B cell (primary cell): ENCODE measurements at regions not wholly inside any gene's neighbourhood (a gene's known extent, or its start where the extent isn't known, plus 50 kb on each side); places are given as distances from the start of the nearest gene placed in this dataset.

Experiments used
- ATAC-seq: fragments of 200-7000 bp; cut with Tn5 transposase; one replicate; pipeline ENCODE4 v1.10.0; 2021; ENCODE audit warnings: low read depth, mild to moderate bottlenecking, moderate number of reproducible peaks, moderate library complexity
- CTCF ChIA-PET: fragments of 350-600 bp; sonication (Branson Sonifier 250); formaldehyde crosslinking; loops from one replicate; lab custom pipeline; 2021; ENCODE audit warnings: antibody characterized with exemption, inconsistent platforms; lab: Charles Lee
- POLR2A ChIA-PET: fragments of 350-600 bp; sonication (Branson Sonifier 250); formaldehyde crosslinking; loops from one replicate; lab custom pipeline; 2021; ENCODE audit warnings: antibody characterized with exemption; lab: Charles Lee
- DNase-seq: peaks from one replicate; pipeline ENCODE4 v3.0.0; 2013
- H2AFZ ChIP-seq: 2 replicates; pipeline ENCODE4 v1.6.1; 2012; ENCODE audit warnings: mild to moderate bottlenecking, low read depth, low read length; ENCODE audit not compliant: insufficient read depth, poor library complexity, severe bottlenecking
- H3K27ac ChIP-seq, 2 donors: 1 replicate in 1 of 2; 2 replicates in 1 of 2; pipeline ENCODE4 v1.5.1; 2012 to 2013; ENCODE audit warnings: low read length in 2 of 2, mild to moderate bottlenecking in 2 of 2, moderate library complexity in 1 of 2
- H3K27me3 ChIP-seq, 4 experiments: fragments of 200-600 bp in 1 of 4; sonication (generic) in 1 of 4; replicated peaks in 1 of 4; 1 replicate in 2 of 4; 2 replicates in 2 of 4; pipeline versions ENCODE4 v1.6.1 to v1.7.0; 2013 to 2016; ENCODE audit warnings: low read length in 3 of 4, mild to moderate bottlenecking in 2 of 4, mixed read lengths in 1 of 4, moderate library complexity in 1 of 4; ENCODE audit not compliant: insufficient read depth in 4 of 4, control insufficient read depth in 3 of 4; ENCODE audit errors: control extremely low read depth in 1 of 4
- H3K36me3 ChIP-seq, 2 experiments: replicated peaks in 1 of 2; 1 replicate in 1 of 2; 2 replicates in 1 of 2; pipeline versions ENCODE4 v1.6.1 to v1.7.1; 2013; ENCODE audit warnings: low read length in 1 of 2; ENCODE audit not compliant: insufficient read depth in 2 of 2, control insufficient read depth in 1 of 2; ENCODE audit errors: control extremely low read depth in 1 of 2, extremely low read depth in 1 of 2
- H3K4me1 ChIP-seq, 2 donors: fragments of 200-600 bp in 1 of 2; sonication (generic) in 1 of 2; 1 replicate in 1 of 2; 2 replicates in 1 of 2; pipeline versions ENCODE4 v1.5.1 to v1.6.1; 2013 to 2017; ENCODE audit warnings: low read length in 2 of 2; ENCODE audit not compliant: control insufficient read depth in 2 of 2, insufficient read depth in 2 of 2
- H3K4me2 ChIP-seq: replicated peaks from 2 replicates; pipeline ENCODE3; 2012; ENCODE audit warnings: mild to moderate bottlenecking, low read depth, low read length; ENCODE audit not compliant: poor library complexity, severe bottlenecking
- H3K4me3 ChIP-seq, 5 experiments: fragments of 200-600 bp in 1 of 5; sonication (generic) in 1 of 5; 1 replicate in 3 of 5; 2 replicates in 2 of 5; pipeline versions ENCODE4 v1.5.1 to v1.7.0; 2011 to 2016; ENCODE audit warnings: low read length in 4 of 5, mild to moderate bottlenecking in 4 of 5, low read depth in 2 of 5, control low read depth in 1 of 5, moderate library complexity in 1 of 5; ENCODE audit not compliant: insufficient read depth in 1 of 5; ENCODE audit errors: control extremely low read depth in 1 of 5, extremely low read depth in 1 of 5
- H3K79me2 ChIP-seq: fragments of 200-600 bp; sonication (generic); one replicate; pipeline ENCODE4 v1.6.0; 2016; ENCODE audit warnings: low read length; ENCODE audit not compliant: control insufficient read depth, insufficient read depth
- H3K9ac ChIP-seq: fragments of 200-600 bp; sonication (generic); 2 replicates; pipeline ENCODE4 v1.6.1; 2017; ENCODE audit warnings: mild to moderate bottlenecking, low read length, moderate library complexity
- H3K9me3 ChIP-seq, 3 donors: one replicate each; pipeline versions ENCODE4 v1.6.1 to v1.7.1; 2013; ENCODE audit warnings: low read length in 2 of 3; ENCODE audit not compliant: control insufficient read depth in 2 of 3, insufficient read depth in 1 of 3; ENCODE audit errors: control extremely low read depth in 1 of 3
- H4K20me1 ChIP-seq: 2 replicates; pipeline ENCODE4 v1.6.0; 2012; ENCODE audit warnings: mild to moderate bottlenecking, low read length; ENCODE audit not compliant: insufficient read depth, control insufficient read depth, poor library complexity, severe bottlenecking
- H3K27ac Mint-ChIP-seq: one replicate; pipeline ENCODE4 v1.8.0; 2021; ENCODE audit warnings: mixed read lengths
- H3K27me3 Mint-ChIP-seq: one replicate; pipeline ENCODE4 v1.8.0; 2021; ENCODE audit warnings: mixed read lengths
- H3K4me1 Mint-ChIP-seq: one replicate; pipeline ENCODE4 v1.8.0; 2021; ENCODE audit warnings: mixed read lengths
- H3K4me3 Mint-ChIP-seq: one replicate; pipeline ENCODE4 v1.8.0; 2021; ENCODE audit warnings: mixed read lengths
- H3K9me3 Mint-ChIP-seq: one replicate; pipeline ENCODE4 v1.8.0; 2022; ENCODE audit warnings: mixed read lengths; ENCODE audit not compliant: insufficient read depth
- EZH2 ChIP-seq: IDR thresholded peaks from 2 replicates; pipeline ENCODE4 v1.6.1; 2012; ENCODE audit warnings: borderline replicate concordance, low read depth, mild to moderate bottlenecking, moderate library complexity, low read length; ENCODE audit not compliant: insufficient read depth, poor library complexity, severe bottlenecking
- WGBS: methylation state at CpG from one replicate; pipeline ENCODE4 v1.1.5; 2013; ENCODE audit warnings: missing lambda C conversion rate; ENCODE audit not compliant: insufficient coverage; 5-methylcytosine and 5-hydroxymethylcytosine counted together
- intact Hi-C: fragments of 100-400 bp; cut with micrococcal nuclease; formaldehyde crosslinking; loops from one replicate; pipeline ENCODE4 v1.10.0; 2022
- TF ChIP-seq, protein P1 (sequence below): fragments of 200-600 bp; IDR thresholded peaks from one replicate; pipeline ENCODE4 v1.8.0; 2022; ENCODE audit warnings: antibody characterized with exemption, mild to moderate bottlenecking

DNA sequence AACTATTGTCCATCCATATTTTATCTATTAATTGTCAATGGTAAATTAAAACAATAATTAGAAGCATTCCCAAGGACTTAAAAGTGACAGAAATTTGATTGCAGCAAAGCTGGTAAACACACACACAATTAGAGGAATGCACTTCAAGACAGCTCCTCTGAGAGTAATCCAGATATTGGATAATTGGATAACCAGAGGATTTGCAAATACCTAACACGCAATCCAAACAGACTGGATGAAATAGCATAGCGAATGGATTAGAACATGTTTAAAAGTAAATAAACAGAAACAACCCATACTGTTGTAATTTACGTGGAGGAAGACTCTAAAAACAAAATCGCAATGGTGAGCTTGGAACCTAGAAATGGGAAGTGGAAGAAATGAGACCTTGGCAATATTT lies 239.8 kb downstream of the METTL4 start:
- ChIA-PET POLR2A (no interaction called here), CTCF (interaction anchor here (1.4 to 3.3 kb wide), 2 partner anchors 210 to 215 kb away, joined by 8 to 15 read pairs; no protein-coding TSS in a partner anchor)
- Histone ChIP-seq H3K9ac (no peak overlapping the region), H3K27ac (no peak overlapping the region), H4K20me1 (no peaks in the 10 kb centered on the region), H3K9me3 (no peaks in the 10 kb centered on the region), H3K4me1 (no peaks in the 10 kb centered on the region), H3K36me3 (no peaks in the 10 kb centered on the region), H2AFZ (no peak overlapping the region), H3K4me3 (no peak overlapping the region), H3K4me2 (no peak overlapping the region), H3K27me3 (peaks cover 0 to 3% (median 0%) of the 10 kb centered on the region in 4 experiments), H3K79me2 (no peaks in the 10 kb centered on the region)
- DNase-seq: no peak
- WGBS: no CpG with 5 or more reads among the region's 4 CpGs
- peaks cover 38% of the 10 kb centered on the region for H3K27me3 Mint-ChIP-seq
- no peak overlapping the region for H3K4me3 Mint-ChIP-seq
- H3K27ac Mint-ChIP-seq: no peak overlapping the region
- H3K9me3 Mint-ChIP-seq: no peaks in the 10 kb centered on the region
- intact Hi-C loops: no loop called here
- no peak for ATAC-seq
- no peaks in the 10 kb centered on the region for H3K4me1 Mint-ChIP-seq
- TF ChIP-seq, protein P1, sequence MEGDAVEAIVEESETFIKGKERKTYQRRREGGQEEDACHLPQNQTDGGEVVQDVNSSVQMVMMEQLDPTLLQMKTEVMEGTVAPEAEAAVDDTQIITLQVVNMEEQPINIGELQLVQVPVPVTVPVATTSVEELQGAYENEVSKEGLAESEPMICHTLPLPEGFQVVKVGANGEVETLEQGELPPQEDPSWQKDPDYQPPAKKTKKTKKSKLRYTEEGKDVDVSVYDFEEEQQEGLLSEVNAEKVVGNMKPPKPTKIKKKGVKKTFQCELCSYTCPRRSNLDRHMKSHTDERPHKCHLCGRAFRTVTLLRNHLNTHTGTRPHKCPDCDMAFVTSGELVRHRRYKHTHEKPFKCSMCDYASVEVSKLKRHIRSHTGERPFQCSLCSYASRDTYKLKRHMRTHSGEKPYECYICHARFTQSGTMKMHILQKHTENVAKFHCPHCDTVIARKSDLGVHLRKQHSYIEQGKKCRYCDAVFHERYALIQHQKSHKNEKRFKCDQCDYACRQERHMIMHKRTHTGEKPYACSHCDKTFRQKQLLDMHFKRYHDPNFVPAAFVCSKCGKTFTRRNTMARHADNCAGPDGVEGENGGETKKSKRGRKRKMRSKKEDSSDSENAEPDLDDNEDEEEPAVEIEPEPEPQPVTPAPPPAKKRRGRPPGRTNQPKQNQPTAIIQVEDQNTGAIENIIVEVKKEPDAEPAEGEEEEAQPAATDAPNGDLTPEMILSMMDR: no peak
- no peak for TF ChIP-seq EZH2

DNA sequence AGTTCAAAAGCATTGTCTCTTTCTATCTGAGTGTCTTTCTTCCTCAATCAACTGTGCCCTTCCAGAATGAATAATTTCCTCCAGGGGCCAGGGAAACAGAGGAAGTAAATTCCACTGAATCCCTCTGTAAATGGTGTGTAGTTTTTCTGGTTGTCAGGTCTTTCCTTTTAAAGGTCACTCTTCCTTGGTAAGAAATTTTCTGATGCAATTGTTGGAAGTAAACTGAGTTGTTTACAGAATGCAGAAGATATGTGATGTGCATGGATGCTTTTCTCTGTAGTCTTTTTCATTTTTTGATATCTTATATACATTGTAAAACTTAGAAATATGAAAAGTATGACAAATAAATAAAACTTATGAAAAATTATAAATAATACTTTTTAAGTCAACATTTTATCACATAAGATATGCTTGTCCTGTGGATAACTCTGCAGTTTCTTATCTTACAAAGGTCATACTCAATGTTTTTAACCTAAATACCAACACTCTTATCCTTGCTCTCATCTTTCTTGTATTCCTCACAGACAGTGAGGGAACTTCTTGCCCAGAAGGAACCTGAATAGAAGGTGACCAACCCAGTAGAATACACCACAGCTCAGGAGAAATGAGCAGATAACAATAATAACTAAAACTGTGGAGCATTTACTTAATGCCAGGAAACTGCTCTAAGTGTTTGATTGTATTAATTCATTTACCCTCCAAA lies 234.5 kb downstream of the METTL4 start:
- Histone ChIP-seq H3K4me3 (no peak overlapping the region), H3K4me1 (no peaks in the 10 kb centered on the region), H2AFZ (no peak overlapping the region), H3K79me2 (no peaks in the 10 kb centered on the region), H3K9me3 (no peaks in the 10 kb centered on the region), H3K9ac (no peak overlapping the region), H3K27ac (no peak overlapping the region), H4K20me1 (no peaks in the 10 kb centered on the region), H3K27me3 (peaks cover 0 to 1% (median 0%) of the 10 kb centered on the region in 4 experiments), H3K4me2 (no peak overlapping the region), H3K36me3 (no peaks in the 10 kb centered on the region)
- intact Hi-C loops: loop anchor here (1.0 kb wide), 1 partner anchor 210 kb away; no protein-coding TSS in a partner anchor
- DNase-seq (no peak), ATAC-seq (no peak)
- CTCF ChIA-PET: interaction anchor here (0.6 to 6.5 kb wide), 7 partner anchors 12 to 211 kb away, joined by 3 to 89 read pairs (median 3); no protein-coding TSS in a partner anchor
- no peaks in the 10 kb centered on the region for H3K4me1 Mint-ChIP-seq
- TF ChIP-seq, protein P1: no peak
- TF ChIP-seq EZH2: no peak
- peaks cover 39% of the 10 kb centered on the region for H3K27me3 Mint-ChIP-seq
- no peak overlapping the region for H3K27ac Mint-ChIP-seq
- H3K4me3 Mint-ChIP-seq: no peak overlapping the region
- POLR2A ChIA-PET: no interaction called here
- H3K9me3 Mint-ChIP-seq: no peaks in the 10 kb centered on the region
